K562 (cell line): ENCODE measurements at regions not wholly inside any gene's neighbourhood (a gene's known extent, or its start where the extent isn't known, plus 50 kb on each side); places are given as distances from the start of the nearest gene placed in this dataset.

Experiments
- ATAC-seq: fragments of 200-7000 bp; cut with Tn5 transposase; 3 replicates; pipeline ENCODE4 v1.9.1; 2020; ENCODE audit warnings: moderate library complexity
- BruUV-seq: library from RNA; stranded (reverse); fragments of 400-500 nt; replicated peaks from 2 replicates; lab custom pipeline; 2021; lab: Mats Ljungman, UMichigan
- CTCF ChIA-PET: fragments of 300-600 bp; formaldehyde crosslinking; extraction: SDS; loops from one replicate; lab custom pipeline; 2021; ENCODE audit warnings: low intra/inter-chr PET ratio; lab: Yijun Ruan, JAX
- POLR2A ChIA-PET: fragments of 300-600, 350-650 bp; sonication (Branson Sonifier 250); formaldehyde crosslinking; extraction: SDS; loops from one replicate; lab custom pipeline; 2021; ENCODE audit warnings: antibody characterized with exemption, inconsistent platforms; lab: Yijun Ruan, JAX
- DNase-seq, 4 experiments: peaks; one replicate each; pipeline versions ENCODE4 v3.0.0 to v3.0.0-alpha.2; 2011 to 2018; ENCODE audit warnings: low spot score in 3 of 4, mixed read lengths in 3 of 4; ENCODE audit errors: extremely low read depth in 1 of 4
- FAIRE-seq: peaks from 2 replicates; lab custom pipeline; 2011; peaks lifted over from hg19 to GRCh38; lab: Jason Lieb, UNC
- H2AFZ ChIP-seq: 2 replicates; pipeline ENCODE4 v1.6.0; 2011; ENCODE audit warnings: low read depth, low read length, control low read depth, inconsistent platforms
- H3K27ac ChIP-seq: fragments of 200-600 bp; 3 replicates; pipeline ENCODE4 v1.8.0; 2011; ENCODE audit warnings: low read depth, mild to moderate bottlenecking, control low read depth, inconsistent platforms, low read length, moderate library complexity, mixed read lengths; ENCODE audit errors: extremely low read depth
- H3K27me3 ChIP-seq, 2 experiments: fragments of 300-600 bp in 1 of 2; 2 replicates in 1 of 2; 3 replicates in 1 of 2; pipeline versions ENCODE4 v1.6.0 to v1.8.0; 2011; ENCODE audit warnings: inconsistent platforms in 2 of 2, low read length in 2 of 2, mild to moderate bottlenecking in 1 of 2, mixed read lengths in 1 of 2, moderate library complexity in 1 of 2; ENCODE audit not compliant: control insufficient read depth in 2 of 2, insufficient read depth in 2 of 2
- H3K36me3 ChIP-seq: fragments of 300-600 bp; 3 replicates; pipeline ENCODE4 v1.8.0; 2011; ENCODE audit warnings: mild to moderate bottlenecking, low read length, inconsistent platforms; ENCODE audit not compliant: control insufficient read depth, insufficient read depth
- H3K4me1 ChIP-seq, 2 experiments: fragments of 200-600 bp in 1 of 2; replicated peaks in 1 of 2; 2 replicates in 1 of 2; 3 replicates in 1 of 2; pipeline versions ENCODE4 v1.5.1 to v1.8.0; 2011; ENCODE audit warnings: inconsistent platforms in 2 of 2, low read length in 2 of 2, mild to moderate bottlenecking in 1 of 2, mixed read lengths in 1 of 2, moderate library complexity in 1 of 2; ENCODE audit not compliant: control insufficient read depth in 2 of 2, insufficient read depth in 2 of 2
- H3K4me2 ChIP-seq: 2 replicates; pipeline ENCODE4 v1.6.1; 2011; ENCODE audit warnings: low read length, control low read depth, inconsistent platforms, mixed read lengths; ENCODE audit not compliant: insufficient read depth
- H3K4me3 ChIP-seq: fragments of 200-600 bp; sonication (generic), shearing (Covaris generic); 2 replicates; pipeline ENCODE4 v1.5.1; 2016; ENCODE audit warnings: control low read depth, inconsistent platforms
- H3K79me2 ChIP-seq: fragments of 200-600 bp; 3 replicates; pipeline ENCODE4 v1.8.0; 2011; ENCODE audit warnings: low read length, inconsistent platforms; ENCODE audit not compliant: control insufficient read depth, insufficient read depth
- H3K9ac ChIP-seq, 2 experiments: 2 replicates each; pipeline versions ENCODE4 v1.6.0 to v1.6.1; 2011; ENCODE audit warnings: low read depth in 2 of 2, low read length in 2 of 2, control low read depth in 1 of 2, inconsistent platforms in 1 of 2, mild to moderate bottlenecking in 1 of 2, mixed read lengths in 1 of 2; ENCODE audit not compliant: insufficient read depth in 1 of 2
- H3K9me1 ChIP-seq: one replicate; pipeline ENCODE4 v1.6.0; 2011; ENCODE audit warnings: inconsistent platforms, mild to moderate bottlenecking, low read length, moderate library complexity; ENCODE audit not compliant: control insufficient read depth, insufficient read depth
- H3K9me3 ChIP-seq: replicated peaks from 2 replicates; pipeline ENCODE4 v1.5.1; 2011; ENCODE audit warnings: low read depth, low read length, inconsistent platforms; ENCODE audit not compliant: control insufficient read depth, insufficient read depth
- H4K20me1 ChIP-seq: replicated peaks from 2 replicates; pipeline ENCODE4 v1.6.1; 2011; ENCODE audit warnings: low read length, inconsistent platforms, mixed read lengths; ENCODE audit not compliant: control insufficient read depth, insufficient read depth
- ARID1B ChIP-seq: fragments of 450-650 bp; IDR thresholded peaks from 2 replicates; pipeline ENCODE4 v1.6.1; 2016; ENCODE audit warnings: antibody characterized with exemption, mild to moderate bottlenecking, inconsistent platforms
- CBX5 ChIP-seq: IDR thresholded peaks from 2 replicates; pipeline ENCODE4 v1.6.1; 2014; ENCODE audit warnings: low read depth, borderline replicate concordance
- MXI1 ChIP-seq: IDR thresholded peaks from 2 replicates; pipeline ENCODE4 v1.6.1; 2011; ENCODE audit warnings: low read depth, mild to moderate bottlenecking, improper control_type of control experiment, low read length
- NUFIP1 ChIP-seq: fragments of 450-650 bp; IDR thresholded peaks from 2 replicates; pipeline ENCODE4 v1.6.1; 2018; ENCODE audit not compliant: partially characterized antibody
- POLR2G ChIP-seq: fragments of 200-400 bp; formaldehyde crosslinking; IDR thresholded peaks from 2 replicates; pipeline ENCODE4 v1.6.1; 2017; ENCODE audit warnings: low read depth, mild to moderate bottlenecking, antibody characterized with exemption, low read length, moderate library complexity
- SP2 ChIP-seq: IDR thresholded peaks from 2 replicates; pipeline ENCODE4 v1.6.1; 2011; ENCODE audit warnings: mild to moderate bottlenecking, low read depth, low read length, moderate library complexity; ENCODE audit not compliant: poor library complexity, severe bottlenecking; ENCODE audit errors: extremely low read depth
- ZKSCAN8 ChIP-seq: fragments of 200-800 bp; sonication (Bioruptor generic); IDR thresholded peaks from 2 replicates; pipeline ENCODE4 v1.6.1; 2016; ENCODE audit warnings: missing genetic modification characterization, missing compliant biosample characterization
- ZNF318 ChIP-seq, 2 experiments: fragments of 450-650 bp; IDR thresholded peaks; 2 replicates each; pipeline ENCODE4 v1.6.1; 2016; ENCODE audit warnings: mild to moderate bottlenecking in 2 of 2, borderline replicate concordance in 1 of 2, low read depth in 1 of 2, moderate library complexity in 1 of 2
- ZSCAN29 ChIP-seq: fragments of 450-650 bp; IDR thresholded peaks from 2 replicates; pipeline ENCODE4 v1.6.1; 2017
- WGBS: fragments of 100-300 bp; shearing (Covaris generic); methylation state at CpG from one replicate; pipeline ENCODE4 v1.1.6; 2016; ENCODE audit warnings: low coverage, mixed read lengths; ENCODE audit not compliant: insufficient coverage; ENCODE audit errors: missing lambda C conversion rate; 5-methylcytosine and 5-hydroxymethylcytosine counted together
- in situ Hi-C: fragments of 300-500 bp; cut with MboI; formaldehyde crosslinking; loops from 4 replicates; pipeline ENCODE4 v1.15.0; 2018; ENCODE audit warnings: inconsistent platforms, mixed read lengths
- intact Hi-C: fragments of 100-400 bp; cut with micrococcal nuclease; formaldehyde crosslinking; loops from 2 replicates; pipeline ENCODE4 v1.14.2; 2022
- TF ChIP-seq, protein P1 (sequence below): IDR thresholded peaks from 3 replicates; pipeline ENCODE4 v1.6.1; 2011; ENCODE audit warnings: borderline replicate concordance, mild to moderate bottlenecking; ENCODE audit not compliant: insufficient read length, insufficient read depth

GRCh38 chr6:126805861-126806260 is 312.6 kb upstream of the RSPO3 start:
- intact Hi-C loops (no loop called here), in situ Hi-C loops (no loop called here)
- no peak overlapping the region for H3K27ac ChIP-seq
- no peak overlapping the region for H3K9ac ChIP-seq
- no peaks in the 10 kb centered on the region for H3K4me1 ChIP-seq
- H3K27me3 ChIP-seq = no peaks in the 10 kb centered on the region
- no peak overlapping the region for H2AFZ ChIP-seq
- DNase-seq = no peak
- POLR2A ChIA-PET = no interaction called here
- H3K36me3 ChIP-seq = no peaks in the 10 kb centered on the region
- H3K9me1 ChIP-seq = no peaks in the 10 kb centered on the region
- no peak overlapping the region for H3K4me3 ChIP-seq
- no peak overlapping the region for H3K4me2 ChIP-seq
- no peak for FAIRE-seq
- TF ChIP-seq CBX5 (no peak), POLR2G (no peak), ZNF318 (IDR thresholded peaks at IDR 0.05; ENCODE audit: borderline replicate concordance in 1 of 2, low read depth in 1 of 2) (no peak), NUFIP1 (no peak), ZSCAN29 (no peak), MXI1 (no peak), SP2 (no peak), ZKSCAN8 (CRISPR knock-in tag) (no peak), ARID1B (no peak)
- TF ChIP-seq, protein P1, sequence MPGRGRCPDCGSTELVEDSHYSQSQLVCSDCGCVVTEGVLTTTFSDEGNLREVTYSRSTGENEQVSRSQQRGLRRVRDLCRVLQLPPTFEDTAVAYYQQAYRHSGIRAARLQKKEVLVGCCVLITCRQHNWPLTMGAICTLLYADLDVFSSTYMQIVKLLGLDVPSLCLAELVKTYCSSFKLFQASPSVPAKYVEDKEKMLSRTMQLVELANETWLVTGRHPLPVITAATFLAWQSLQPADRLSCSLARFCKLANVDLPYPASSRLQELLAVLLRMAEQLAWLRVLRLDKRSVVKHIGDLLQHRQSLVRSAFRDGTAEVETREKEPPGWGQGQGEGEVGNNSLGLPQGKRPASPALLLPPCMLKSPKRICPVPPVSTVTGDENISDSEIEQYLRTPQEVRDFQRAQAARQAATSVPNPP = no peak
- TF ChIP-seq, all 486 proteins: peak for 0
- ATAC-seq = no peak
- H3K79me2 ChIP-seq = no peaks in the 10 kb centered on the region
- WGBS = 0% methylated on average over 1 of the region's 1 CpG
- no peaks in the 10 kb centered on the region for H4K20me1 ChIP-seq
- CTCF ChIA-PET = no interaction called here
- H3K9me3 ChIP-seq = no peaks in the 10 kb centered on the region; the same call in none of the 2 replicates
- no TSS peak for BruUV-seq
